HCT116 (cell line): ENCODE measurements at regions not wholly inside any gene's neighbourhood (a gene's known extent, or its start where the extent isn't known, plus 50 kb on each side); places are given as distances from the start of the nearest gene placed in this dataset.

Experiments used
- ATAC-seq: fragments of 200-7000 bp; cut with Tn5 transposase; 2 replicates; pipeline ENCODE4 v1.9.1; 2020; ENCODE audit warnings: mild to moderate bottlenecking, moderate library complexity
- BruUV-seq: library from RNA; stranded (reverse); fragments of 400-500 nt; replicated peaks from 2 replicates; lab custom pipeline; 2021; lab: Mats Ljungman, UMichigan
- CTCF ChIA-PET: fragments of 300-600 bp; sonication (Branson Sonifier 250); formaldehyde crosslinking; loops from one replicate; lab custom pipeline; 2021; ENCODE audit warnings: antibody characterized with exemption; lab: Charles Lee
- POLR2A ChIA-PET: fragments of 300-600, 350-600 bp; sonication (Branson Sonifier 250); formaldehyde crosslinking; loops from one replicate; lab custom pipeline; 2021; ENCODE audit warnings: antibody characterized with exemption; lab: Charles Lee
- RAD21 ChIA-PET, 2 experiments: fragments of 300-600 bp; sonication (Branson Sonifier 250); formaldehyde crosslinking; loops; one replicate each; lab custom pipeline; 2023; ENCODE audit warnings: low total read pairs in 2 of 2; ENCODE audit not compliant: uncharacterized antibody in 2 of 2, unreplicated experiment in 2 of 2, low non-redundant PET in 1 of 2; lab: Charles Lee
- DNase-seq: peaks from one replicate; pipeline ENCODE4 v3.0.0-alpha.2; 2010; ENCODE audit warnings: low read depth, low spot score
- H2AFZ ChIP-seq: fragments of 200-600 bp; shearing (Covaris generic), sonication (generic); 2 replicates; pipeline ENCODE4 v1.6.1; 2017; ENCODE audit warnings: low read depth, mixed run types, mixed read lengths, antibody characterized with exemption, low read length; ENCODE audit not compliant: poor library complexity, severe bottlenecking
- H3K27ac ChIP-seq: 2 replicates; pipeline ENCODE4 v1.5.1; 2012; ENCODE audit warnings: low read depth, low read length
- H3K27me3 ChIP-seq: fragments of 200-600 bp; sonication (generic); 2 replicates; pipeline ENCODE4 v1.6.1; 2016; ENCODE audit warnings: mixed run types, low read length, mixed read lengths; ENCODE audit not compliant: insufficient read depth
- H3K36me3 ChIP-seq, 2 experiments: fragments of 200-500 bp in 1 of 2; fragments of 200-600 bp in 1 of 2; sonication (Bioruptor generic) in 1 of 2; sonication (generic) in 1 of 2; 2 replicates each; pipeline versions ENCODE4 v1.5.1 to v1.6.1; 2014 to 2016; ENCODE audit warnings: low read length in 2 of 2, inconsistent platforms in 1 of 2, mixed read lengths in 1 of 2, mixed run types in 1 of 2; ENCODE audit not compliant: insufficient read depth in 2 of 2, control insufficient read depth in 1 of 2
- H3K4me1 ChIP-seq, 2 experiments: fragments of 200-600 bp in 1 of 2; sonication (generic) in 1 of 2; 2 replicates each; pipeline versions ENCODE4 v1.5.1 to v1.6.1; 2012 to 2017; ENCODE audit warnings: low read length in 2 of 2, inconsistent platforms in 1 of 2, mild to moderate bottlenecking in 1 of 2, mixed read lengths in 1 of 2, mixed run types in 1 of 2, moderate library complexity in 1 of 2; ENCODE audit not compliant: insufficient read depth in 2 of 2, control insufficient read depth in 1 of 2
- H3K4me2 ChIP-seq: fragments of 200-600 bp; sonication (generic); 2 replicates; pipeline ENCODE4 v1.6.1; 2017; ENCODE audit warnings: mixed run types, low read length, mixed read lengths
- H3K4me3 ChIP-seq, 2 experiments: fragments of 200-600 bp in 1 of 2; sonication (generic) in 1 of 2; replicated peaks in 1 of 2; 2 replicates each; pipeline ENCODE4 v1.5.1; 2011 to 2016; ENCODE audit warnings: low read length in 2 of 2, control low read depth in 1 of 2, low read depth in 1 of 2, mild to moderate bottlenecking in 1 of 2, mixed read lengths in 1 of 2, mixed run types in 1 of 2
- H3K79me2 ChIP-seq: fragments of 200-600 bp; sonication (generic); 2 replicates; pipeline ENCODE4 v1.6.1; 2017; ENCODE audit warnings: mild to moderate bottlenecking, mixed run types, low read length, moderate library complexity, mixed read lengths; ENCODE audit not compliant: insufficient read depth
- H3K9ac ChIP-seq: fragments of 200-600 bp; sonication (generic); 2 replicates; pipeline ENCODE4 v1.6.1; 2016; ENCODE audit warnings: low read length, mixed read lengths
- H3K9me2 ChIP-seq: fragments of 200-600 bp; sonication (generic), shearing (Covaris generic); 2 replicates; pipeline ENCODE4 v1.6.1; 2017; ENCODE audit warnings: mixed run types, mild to moderate bottlenecking, moderate library complexity; ENCODE audit not compliant: insufficient read depth
- H3K9me3 ChIP-seq, 2 experiments: fragments of 200-500 bp in 1 of 2; fragments of 200-600 bp in 1 of 2; sonication (Bioruptor generic) in 1 of 2; sonication (generic) in 1 of 2; 2 replicates each; pipeline ENCODE4 v1.6.1; 2014 to 2017; ENCODE audit warnings: low read length in 2 of 2, mixed read lengths in 2 of 2, inconsistent platforms in 1 of 2, low read depth in 1 of 2, mild to moderate bottlenecking in 1 of 2, mixed run types in 1 of 2, moderate library complexity in 1 of 2; ENCODE audit not compliant: control insufficient read depth in 1 of 2, insufficient read depth in 1 of 2
- H4K20me1 ChIP-seq: fragments of 200-600 bp; sonication (generic), shearing (Covaris generic); 2 replicates; pipeline ENCODE4 v1.6.1; 2017; ENCODE audit warnings: mixed run types, mild to moderate bottlenecking, moderate library complexity; ENCODE audit not compliant: insufficient read depth
- CBX3 ChIP-seq: IDR thresholded peaks from 2 replicates; pipeline ENCODE4 v1.6.1; 2012; ENCODE audit warnings: low read depth
- CTCF ChIP-seq, 3 experiments: fragments of 200-600 bp in 1 of 3; sonication (generic) in 1 of 3; IDR thresholded peaks in 2 of 3; conservative IDR thresholded peaks in 1 of 3; 2 replicates each; pipeline ENCODE4 v1.5.1; 2012 to 2017; ENCODE audit warnings: low read depth in 2 of 3, low read length in 2 of 3, antibody characterized with exemption in 1 of 3, borderline replicate concordance in 1 of 3, control low read depth in 1 of 3, mild to moderate bottlenecking in 1 of 3, mixed read lengths in 1 of 3, mixed run types in 1 of 3, moderate library complexity in 1 of 3; ENCODE audit not compliant: insufficient read depth in 1 of 3
- ELF1 ChIP-seq: IDR thresholded peaks from 2 replicates; pipeline ENCODE4 v1.6.1; 2012; ENCODE audit warnings: low read depth, borderline replicate concordance
- EZH2 ChIP-seq: fragments of 200-600 bp; sonication (generic); IDR thresholded peaks from 2 replicates; pipeline ENCODE4 v1.6.1; 2017; ENCODE audit warnings: antibody characterized with exemption, mixed run types
- EZH2phosphoT487 ChIP-seq: fragments of 200-600 bp; IDR thresholded peaks from 2 replicates; pipeline ENCODE4 v1.6.1; 2018; ENCODE audit warnings: antibody characterized with exemption, borderline replicate concordance
- FOSL1 ChIP-seq: IDR thresholded peaks from 2 replicates; pipeline ENCODE4 v1.6.1; 2012; ENCODE audit warnings: low read depth
- JUND ChIP-seq: IDR thresholded peaks from 2 replicates; pipeline ENCODE4 v1.6.1; 2012
- POLR2AphosphoS5 ChIP-seq: IDR thresholded peaks from 2 replicates; pipeline ENCODE4 v1.6.1; 2011; ENCODE audit warnings: mild to moderate bottlenecking, low read depth, low read length, moderate library complexity
- RAD21 ChIP-seq: IDR thresholded peaks from 2 replicates; pipeline ENCODE4 v1.6.1; 2012; ENCODE audit warnings: low read depth, mild to moderate bottlenecking
- SIN3A ChIP-seq: IDR thresholded peaks from 2 replicates; pipeline ENCODE4 v1.6.1; 2012; ENCODE audit warnings: low read depth
- SP1 ChIP-seq: IDR thresholded peaks from 2 replicates; pipeline ENCODE4 v1.6.1; 2012; ENCODE audit warnings: low read depth
- TCF7L2 ChIP-seq: IDR thresholded peaks from 2 replicates; pipeline ENCODE4 v1.7.0; 2011; ENCODE audit warnings: borderline replicate concordance, inconsistent platforms; ENCODE audit not compliant: insufficient read depth, insufficient read length; ENCODE audit errors: extremely low read depth
- YY1 ChIP-seq: IDR thresholded peaks from 2 replicates; pipeline ENCODE4 v1.6.1; 2011; ENCODE audit warnings: low read length, low read depth, moderate library complexity, mild to moderate bottlenecking; ENCODE audit not compliant: insufficient replicate concordance; ENCODE audit errors: extremely low read depth
- intact Hi-C: fragments of 100-400 bp; cut with micrococcal nuclease; formaldehyde crosslinking; loops from 2 replicates; pipeline ENCODE4 v1.10.0; 2022
- TF ChIP-seq, protein P1 (sequence below): IDR thresholded peaks from 2 replicates; pipeline ENCODE4 v1.6.1; 2012
- TF ChIP-seq, protein P2 (sequence below): IDR thresholded peaks from 2 replicates; pipeline ENCODE4 v1.6.1; 2012; ENCODE audit warnings: low read depth

DNA sequence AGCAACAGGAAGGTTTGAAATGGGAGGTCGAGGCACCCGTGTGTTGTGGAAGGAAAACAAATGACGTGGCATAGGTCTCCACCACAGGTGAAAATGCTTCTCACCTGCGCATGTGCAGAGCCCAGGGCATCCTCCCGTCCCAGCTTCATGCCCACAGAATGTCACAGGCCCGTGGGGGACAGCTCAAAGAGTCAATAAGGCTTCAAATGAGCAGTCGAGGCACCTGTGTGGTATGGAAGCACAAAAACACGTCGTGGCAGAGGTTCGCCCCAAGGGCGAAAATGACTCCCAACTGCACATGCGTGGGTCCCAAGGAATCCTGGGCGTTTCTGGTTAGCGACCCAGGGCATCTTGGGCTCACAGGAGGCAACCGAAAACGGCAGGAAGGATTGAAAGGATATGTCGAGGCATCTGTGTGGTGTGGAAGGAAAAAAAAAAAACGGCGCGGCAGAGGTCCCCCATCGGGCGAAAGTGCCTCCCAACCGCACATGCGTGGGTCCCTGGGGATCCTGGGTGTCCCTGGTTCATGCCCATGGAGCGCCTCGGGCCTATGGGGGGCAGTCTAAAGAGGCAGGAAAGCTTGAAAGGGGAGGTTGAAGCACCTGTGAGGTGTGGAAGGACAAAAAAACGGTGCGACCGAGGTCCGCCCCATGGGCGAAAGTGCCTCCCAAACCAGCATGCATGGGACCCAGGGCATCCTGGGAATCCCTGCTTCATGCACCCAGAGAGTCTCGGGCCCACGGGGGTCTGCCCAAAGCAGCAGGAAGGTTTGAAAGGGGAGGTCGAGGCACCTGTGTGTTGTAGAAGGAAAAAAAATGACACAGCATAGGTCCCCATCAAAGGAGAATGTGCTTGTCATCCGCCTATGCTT is 578.5 kb downstream of the ALG10 start:
- H3K36me3 ChIP-seq: no peaks in the 10 kb centered on the region
- intact Hi-C loops: no loop called here
- ChIA-PET POLR2A (no interaction called here), RAD21 (no interaction called here)
- no peak for DNase-seq
- H4K20me1 ChIP-seq: no peaks in the 10 kb centered on the region
- H3K4me3 ChIP-seq: no peak overlapping the region
- BruUV-seq: no TSS peak
- no peaks in the 10 kb centered on the region for H3K27me3 ChIP-seq
- no peaks in the 10 kb centered on the region for H3K9me2 ChIP-seq
- H3K9me3 ChIP-seq: peaks cover under 1 to 8% of the 10 kb centered on the region in 2 experiments; a peak in 2 of 4 replicates
- H3K79me2 ChIP-seq: no peaks in the 10 kb centered on the region
- no peak for ATAC-seq
- H3K9ac ChIP-seq: no peak overlapping the region
- no peaks in the 10 kb centered on the region for H3K4me1 ChIP-seq
- no peak for TF ChIP-seq EZH2
- TF ChIP-seq RAD21: no peak
- TF ChIP-seq TCF7L2: no peak
- TF ChIP-seq POLR2AphosphoS5: no peak
- no peak for TF ChIP-seq ELF1
- no peak for TF ChIP-seq SIN3A
- TF ChIP-seq, protein P1, sequence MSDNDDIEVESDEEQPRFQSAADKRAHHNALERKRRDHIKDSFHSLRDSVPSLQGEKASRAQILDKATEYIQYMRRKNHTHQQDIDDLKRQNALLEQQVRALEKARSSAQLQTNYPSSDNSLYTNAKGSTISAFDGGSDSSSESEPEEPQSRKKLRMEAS: no peak
- TF ChIP-seq YY1: no peak
- TF ChIP-seq, all 23 proteins: peak for 0
- no peak overlapping the region for H3K4me2 ChIP-seq
- H2AFZ ChIP-seq: no peak overlapping the region
- CTCF ChIA-PET: no interaction called here
- no peak overlapping the region for H3K27ac ChIP-seq

DNA sequence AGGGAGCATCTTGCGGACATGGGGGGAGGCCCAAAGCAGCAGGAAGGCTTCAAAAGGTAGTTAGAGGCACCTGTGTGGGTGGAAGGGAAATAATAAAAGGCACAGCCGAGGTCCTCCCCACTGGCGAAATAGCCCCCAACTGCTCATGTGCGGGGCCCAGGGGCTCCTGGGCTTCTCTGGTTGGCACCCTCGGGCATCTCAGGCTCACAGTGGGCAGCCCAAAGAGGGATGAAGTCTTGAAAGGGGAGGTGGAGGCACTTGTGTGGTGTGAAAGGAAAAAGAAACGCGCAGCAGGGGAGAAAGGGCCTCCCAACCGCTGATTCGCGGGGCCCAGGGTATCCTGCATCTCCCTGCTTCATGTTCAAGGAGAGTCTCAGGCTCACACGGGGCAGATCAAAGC is 579.4 kb downstream of the ALG10 start:
- intact Hi-C loops: no loop called here
- POLR2A ChIA-PET: no interaction called here
- TF ChIP-seq EZH2 (no peak), CTCF (IDR thresholded peaks at IDR 0.05 in 2 of 3, conservative IDR thresholded peaks at IDR 0.05 in 1 of 3; ENCODE audit: borderline replicate concordance in 1 of 3, insufficient read depth in 1 of 3, low read depth in 2 of 3, low read length in 2 of 3) (no peak), YY1 (no peak), FOSL1 (no peak), JUND (no peak), TCF7L2 (no peak), SP1 (no peak), EZH2phosphoT487 (no peak), CBX3 (no peak)
- TF ChIP-seq, protein P2, sequence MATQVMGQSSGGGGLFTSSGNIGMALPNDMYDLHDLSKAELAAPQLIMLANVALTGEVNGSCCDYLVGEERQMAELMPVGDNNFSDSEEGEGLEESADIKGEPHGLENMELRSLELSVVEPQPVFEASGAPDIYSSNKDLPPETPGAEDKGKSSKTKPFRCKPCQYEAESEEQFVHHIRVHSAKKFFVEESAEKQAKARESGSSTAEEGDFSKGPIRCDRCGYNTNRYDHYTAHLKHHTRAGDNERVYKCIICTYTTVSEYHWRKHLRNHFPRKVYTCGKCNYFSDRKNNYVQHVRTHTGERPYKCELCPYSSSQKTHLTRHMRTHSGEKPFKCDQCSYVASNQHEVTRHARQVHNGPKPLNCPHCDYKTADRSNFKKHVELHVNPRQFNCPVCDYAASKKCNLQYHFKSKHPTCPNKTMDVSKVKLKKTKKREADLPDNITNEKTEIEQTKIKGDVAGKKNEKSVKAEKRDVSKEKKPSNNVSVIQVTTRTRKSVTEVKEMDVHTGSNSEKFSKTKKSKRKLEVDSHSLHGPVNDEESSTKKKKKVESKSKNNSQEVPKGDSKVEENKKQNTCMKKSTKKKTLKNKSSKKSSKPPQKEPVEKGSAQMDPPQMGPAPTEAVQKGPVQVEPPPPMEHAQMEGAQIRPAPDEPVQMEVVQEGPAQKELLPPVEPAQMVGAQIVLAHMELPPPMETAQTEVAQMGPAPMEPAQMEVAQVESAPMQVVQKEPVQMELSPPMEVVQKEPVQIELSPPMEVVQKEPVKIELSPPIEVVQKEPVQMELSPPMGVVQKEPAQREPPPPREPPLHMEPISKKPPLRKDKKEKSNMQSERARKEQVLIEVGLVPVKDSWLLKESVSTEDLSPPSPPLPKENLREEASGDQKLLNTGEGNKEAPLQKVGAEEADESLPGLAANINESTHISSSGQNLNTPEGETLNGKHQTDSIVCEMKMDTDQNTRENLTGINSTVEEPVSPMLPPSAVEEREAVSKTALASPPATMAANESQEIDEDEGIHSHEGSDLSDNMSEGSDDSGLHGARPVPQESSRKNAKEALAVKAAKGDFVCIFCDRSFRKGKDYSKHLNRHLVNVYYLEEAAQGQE: no peak

More for the DNA sequence above, 579.4 kb downstream of the ALG10 start:
- BruUV-seq: no TSS peak
- no peak overlapping the region for H2AFZ ChIP-seq
- no peaks in the 10 kb centered on the region for H3K4me1 ChIP-seq
- H3K9ac ChIP-seq: no peak overlapping the region
- ChIA-PET CTCF (no interaction called here), RAD21 (no interaction called here)
- no peaks in the 10 kb centered on the region for H4K20me1 ChIP-seq
- no peak overlapping the region for H3K27ac ChIP-seq
- H3K9me3 ChIP-seq: peaks cover 3% of the 10 kb centered on the region in 2 experiments; a peak in 2 of 4 replicates
- H3K27me3 ChIP-seq: no peaks in the 10 kb centered on the region
- no peaks in the 10 kb centered on the region for H3K9me2 ChIP-seq
- DNase-seq (no peak), ATAC-seq (no peak)
- H3K4me2 ChIP-seq: no peak overlapping the region
- no peak overlapping the region for H3K4me3 ChIP-seq
- H3K36me3 ChIP-seq: no peaks in the 10 kb centered on the region
- no peaks in the 10 kb centered on the region for H3K79me2 ChIP-seq
